ENCODE measurements at regions not wholly inside any gene's neighbourhood (a gene's known extent, or its start where the extent isn't known, plus 50 kb on each side); places are given as distances from the start of the nearest gene placed in this dataset.

GRCh38 chr12:125988545-125988944 lies 923.3 kb downstream of the AACS start:
- no peak for TF ChIP-seq CTCF (IDR thresholded peaks at IDR 0.05)
- TF ChIP-seq EP300 (IDR thresholded peaks at IDR 0.05): no peak
- TF ChIP-seq POLR2A (IDR thresholded peaks at IDR 0.05; ENCODE audit: low read depth): no peak
- no peak for TF ChIP-seq POLR2AphosphoS5 (IDR thresholded peaks at IDR 0.05)
